HL-60 (cell line): ENCODE measurements at regions not wholly inside any gene's neighbourhood (a gene's known extent, or its start where the extent isn't known, plus 50 kb on each side); places are given as distances from the start of the nearest gene placed in this dataset.

Source experiments
- DNase-seq, 2 experiments: peaks; one replicate each; pipeline ENCODE4 v3.0.0-alpha.2; 2010 to 2020; ENCODE audit warnings: low read depth in 1 of 2, low spot score in 1 of 2
- H3K27ac ChIP-seq: fragments of 250-450 bp; sonication (Bioruptor Pico); replicated peaks from 2 replicates; pipeline ENCODE4 v1.5.1; 2020; ENCODE audit warnings: mild to moderate bottlenecking, moderate library complexity
- H3K27me3 ChIP-seq: fragments of 250-450 bp; sonication (Bioruptor Pico); 2 replicates; pipeline ENCODE4 v1.5.1; 2021; ENCODE audit warnings: mild to moderate bottlenecking, moderate library complexity; ENCODE audit not compliant: insufficient read depth, poor library complexity, severe bottlenecking
- H3K4me3 ChIP-seq: replicated peaks from 2 replicates; pipeline ENCODE4 v1.5.1; 2011; ENCODE audit warnings: mild to moderate bottlenecking, control low read depth, low read length; ENCODE audit not compliant: insufficient read depth
- GABPA ChIP-seq: IDR thresholded peaks from 2 replicates; pipeline ENCODE4 v1.6.1; 2012; ENCODE audit warnings: low read depth
- POLR2AphosphoS5 ChIP-seq: IDR thresholded peaks from 2 replicates; pipeline ENCODE4 v1.6.1; 2012; ENCODE audit warnings: low read depth
- SPI1 ChIP-seq: IDR thresholded peaks from 2 replicates; pipeline ENCODE4 v1.6.1; 2012; ENCODE audit warnings: low read depth, mild to moderate bottlenecking, borderline replicate concordance
- TF ChIP-seq, protein P1 (sequence below): IDR thresholded peaks from one replicate; pipeline ENCODE4 v1.5.1; 2011; ENCODE audit warnings: low read length, control low read depth, inconsistent platforms; ENCODE audit not compliant: insufficient read depth
- TF ChIP-seq, protein P2 (sequence below): IDR thresholded peaks from 2 replicates; pipeline ENCODE4 v1.6.1; 2012; ENCODE audit warnings: low read depth; ENCODE audit not compliant: insufficient replicate concordance

DNA sequence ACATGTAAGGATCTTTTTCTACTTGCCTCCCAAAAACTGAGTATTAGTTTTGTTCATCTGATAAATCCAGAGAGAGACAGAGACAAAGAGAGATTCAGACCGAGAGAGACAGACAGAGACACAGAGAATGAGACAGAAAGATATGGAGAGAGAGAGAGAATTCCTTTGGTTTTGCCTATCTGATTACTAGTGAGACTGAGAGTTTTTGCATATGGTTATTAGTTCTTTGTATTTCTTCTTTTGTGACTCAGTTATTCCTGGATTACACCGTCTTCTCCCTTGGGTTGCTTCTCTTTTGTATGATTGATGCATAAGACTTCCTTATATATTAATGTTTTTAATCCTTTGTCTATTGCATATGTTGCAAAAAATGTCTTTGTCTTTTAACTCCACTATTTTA is 91.2 kb upstream of the SPATA31C2 start:
- Histone ChIP-seq H3K27ac (no peak overlapping the region), H3K4me3 (no peak overlapping the region), H3K27me3 (no peaks in the 10 kb centered on the region)
- TF ChIP-seq, protein P1, sequence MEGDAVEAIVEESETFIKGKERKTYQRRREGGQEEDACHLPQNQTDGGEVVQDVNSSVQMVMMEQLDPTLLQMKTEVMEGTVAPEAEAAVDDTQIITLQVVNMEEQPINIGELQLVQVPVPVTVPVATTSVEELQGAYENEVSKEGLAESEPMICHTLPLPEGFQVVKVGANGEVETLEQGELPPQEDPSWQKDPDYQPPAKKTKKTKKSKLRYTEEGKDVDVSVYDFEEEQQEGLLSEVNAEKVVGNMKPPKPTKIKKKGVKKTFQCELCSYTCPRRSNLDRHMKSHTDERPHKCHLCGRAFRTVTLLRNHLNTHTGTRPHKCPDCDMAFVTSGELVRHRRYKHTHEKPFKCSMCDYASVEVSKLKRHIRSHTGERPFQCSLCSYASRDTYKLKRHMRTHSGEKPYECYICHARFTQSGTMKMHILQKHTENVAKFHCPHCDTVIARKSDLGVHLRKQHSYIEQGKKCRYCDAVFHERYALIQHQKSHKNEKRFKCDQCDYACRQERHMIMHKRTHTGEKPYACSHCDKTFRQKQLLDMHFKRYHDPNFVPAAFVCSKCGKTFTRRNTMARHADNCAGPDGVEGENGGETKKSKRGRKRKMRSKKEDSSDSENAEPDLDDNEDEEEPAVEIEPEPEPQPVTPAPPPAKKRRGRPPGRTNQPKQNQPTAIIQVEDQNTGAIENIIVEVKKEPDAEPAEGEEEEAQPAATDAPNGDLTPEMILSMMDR, result no peak
- no peak for TF ChIP-seq GABPA
- TF ChIP-seq SPI1, result no peak
- no peak for TF ChIP-seq POLR2AphosphoS5
- TF ChIP-seq, protein P2, sequence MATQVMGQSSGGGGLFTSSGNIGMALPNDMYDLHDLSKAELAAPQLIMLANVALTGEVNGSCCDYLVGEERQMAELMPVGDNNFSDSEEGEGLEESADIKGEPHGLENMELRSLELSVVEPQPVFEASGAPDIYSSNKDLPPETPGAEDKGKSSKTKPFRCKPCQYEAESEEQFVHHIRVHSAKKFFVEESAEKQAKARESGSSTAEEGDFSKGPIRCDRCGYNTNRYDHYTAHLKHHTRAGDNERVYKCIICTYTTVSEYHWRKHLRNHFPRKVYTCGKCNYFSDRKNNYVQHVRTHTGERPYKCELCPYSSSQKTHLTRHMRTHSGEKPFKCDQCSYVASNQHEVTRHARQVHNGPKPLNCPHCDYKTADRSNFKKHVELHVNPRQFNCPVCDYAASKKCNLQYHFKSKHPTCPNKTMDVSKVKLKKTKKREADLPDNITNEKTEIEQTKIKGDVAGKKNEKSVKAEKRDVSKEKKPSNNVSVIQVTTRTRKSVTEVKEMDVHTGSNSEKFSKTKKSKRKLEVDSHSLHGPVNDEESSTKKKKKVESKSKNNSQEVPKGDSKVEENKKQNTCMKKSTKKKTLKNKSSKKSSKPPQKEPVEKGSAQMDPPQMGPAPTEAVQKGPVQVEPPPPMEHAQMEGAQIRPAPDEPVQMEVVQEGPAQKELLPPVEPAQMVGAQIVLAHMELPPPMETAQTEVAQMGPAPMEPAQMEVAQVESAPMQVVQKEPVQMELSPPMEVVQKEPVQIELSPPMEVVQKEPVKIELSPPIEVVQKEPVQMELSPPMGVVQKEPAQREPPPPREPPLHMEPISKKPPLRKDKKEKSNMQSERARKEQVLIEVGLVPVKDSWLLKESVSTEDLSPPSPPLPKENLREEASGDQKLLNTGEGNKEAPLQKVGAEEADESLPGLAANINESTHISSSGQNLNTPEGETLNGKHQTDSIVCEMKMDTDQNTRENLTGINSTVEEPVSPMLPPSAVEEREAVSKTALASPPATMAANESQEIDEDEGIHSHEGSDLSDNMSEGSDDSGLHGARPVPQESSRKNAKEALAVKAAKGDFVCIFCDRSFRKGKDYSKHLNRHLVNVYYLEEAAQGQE, result no peak
- no peak for DNase-seq

DNA sequence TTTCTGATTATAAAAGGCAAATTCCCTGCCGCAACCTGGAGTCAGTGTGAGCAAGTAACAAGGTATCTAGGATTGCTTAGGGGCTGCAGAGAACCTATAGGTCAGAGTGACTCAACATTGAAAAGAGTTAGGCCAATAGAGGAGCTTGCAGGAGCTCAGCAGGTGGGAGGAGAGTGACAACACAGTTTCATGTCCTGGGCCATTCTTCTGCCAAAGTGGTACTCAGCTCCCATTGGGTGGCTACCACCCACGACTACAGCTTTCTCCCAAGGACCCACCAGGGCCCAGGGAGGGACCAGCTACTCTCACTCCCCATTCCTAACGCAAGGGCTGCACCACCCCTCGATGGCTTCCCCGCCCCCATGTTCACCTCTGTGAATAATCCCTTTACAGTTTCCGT is 86.7 kb upstream of the SPATA31C2 start:
- TF ChIP-seq, protein P1, result no peak
- TF ChIP-seq, protein P2, result no peak
- TF ChIP-seq POLR2AphosphoS5 (no peak), GABPA (no peak), SPI1 (no peak)
- Histone ChIP-seq H3K27ac (no peak overlapping the region), H3K4me3 (no peak overlapping the region), H3K27me3 (no peaks in the 10 kb centered on the region)
- DNase-seq, result no peak

DNA sequence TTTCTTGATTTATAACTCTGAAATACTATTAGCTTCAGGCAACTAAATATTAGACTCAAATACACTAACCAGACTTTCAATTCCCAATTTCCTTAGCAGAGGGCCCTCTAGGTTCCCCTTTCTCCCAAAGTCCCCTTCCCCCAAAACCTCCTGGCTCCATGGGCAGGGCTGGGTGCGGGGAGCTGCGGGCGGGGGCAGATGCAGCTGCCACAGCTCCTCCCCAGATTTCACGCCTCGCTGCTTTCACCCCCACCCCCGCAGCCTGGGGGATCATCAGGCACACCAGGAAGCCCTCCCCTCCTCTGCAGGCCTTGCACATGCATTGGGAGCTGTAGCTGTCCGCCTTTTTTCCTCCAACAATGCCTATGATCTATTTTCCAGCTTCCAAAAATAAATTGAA is 82.8 kb upstream of the SPATA31C2 start:
- Histone ChIP-seq H3K27ac (no peak overlapping the region), H3K27me3 (no peaks in the 10 kb centered on the region), H3K4me3 (no peak overlapping the region)
- no peak for DNase-seq
- no peak for TF ChIP-seq POLR2AphosphoS5
- TF ChIP-seq SPI1, result no peak
- TF ChIP-seq, protein P2, result no peak
- TF ChIP-seq GABPA, result no peak
- TF ChIP-seq, protein P1, result no peak
